ENCODE measurements at regions not wholly inside any gene's neighbourhood (a gene's known extent, or its start where the extent isn't known, plus 50 kb on each side); places are given as distances from the start of the nearest gene placed in this dataset.
"Not testable (repeated sequence)": the region's sequence is repeated elsewhere in the genome, so short reads cannot be mapped to it uniquely, and the experiment has no call there.

DNA sequence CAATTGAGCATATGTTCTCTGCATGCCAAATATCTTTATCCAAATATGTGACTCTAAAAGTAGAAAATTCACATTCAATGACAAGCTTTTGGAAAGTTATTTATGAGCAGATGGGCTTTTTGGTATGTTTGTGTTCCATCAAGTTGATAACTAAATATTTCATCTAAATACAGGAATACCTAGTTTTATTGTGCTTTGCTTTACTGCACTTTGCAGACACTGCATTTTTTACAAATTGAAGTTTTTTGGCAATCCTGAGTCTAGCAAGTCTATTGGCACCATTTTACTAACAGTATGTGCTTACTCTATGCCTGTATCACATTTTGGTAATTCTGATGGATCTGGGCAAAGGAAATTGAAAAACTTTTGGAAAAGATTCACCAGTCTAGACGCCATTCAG is 133.8 kb downstream of the ATXN7L3B start:
- ChIA-PET CTCF (no interaction called here), POLR2A (no interaction called here)
- Mint-ChIP-seq H3K36me3 (ENCODE audit: insufficient read depth, unreplicated experiment) (no peaks in the 10 kb centered on the region), H3K4me3 (ENCODE audit: unreplicated experiment) (no peak overlapping the region), H3K27me3 (ENCODE audit: insufficient read depth, unreplicated experiment) (no peaks in the 10 kb centered on the region), H3K4me1 (ENCODE audit: low read depth, unreplicated experiment) (no peaks in the 10 kb centered on the region), H3K27ac (ENCODE audit: unreplicated experiment) (no peak overlapping the region), H3K9me3 (ENCODE audit: unreplicated experiment) (no peaks in the 10 kb centered on the region)
- Histone ChIP-seq H3K27me3 (replicated peaks; ENCODE audit: control insufficient read depth, insufficient read depth, low read length) (no peaks in the 10 kb centered on the region), H3K36me3 (ENCODE audit: control insufficient read depth, insufficient read depth, low read length) (no peaks in the 10 kb centered on the region), H3K4me1 (no peaks in the 10 kb centered on the region), H3K4me3 (ENCODE audit: low read depth, low read length) (no peak overlapping the region), H3K9me3 (no peaks in the 10 kb centered on the region)
- intact Hi-C loops (cut with micrococcal nuclease; ENCODE audit: unreplicated experiment), result no loop called here
- TF ChIP-seq, protein P1, sequence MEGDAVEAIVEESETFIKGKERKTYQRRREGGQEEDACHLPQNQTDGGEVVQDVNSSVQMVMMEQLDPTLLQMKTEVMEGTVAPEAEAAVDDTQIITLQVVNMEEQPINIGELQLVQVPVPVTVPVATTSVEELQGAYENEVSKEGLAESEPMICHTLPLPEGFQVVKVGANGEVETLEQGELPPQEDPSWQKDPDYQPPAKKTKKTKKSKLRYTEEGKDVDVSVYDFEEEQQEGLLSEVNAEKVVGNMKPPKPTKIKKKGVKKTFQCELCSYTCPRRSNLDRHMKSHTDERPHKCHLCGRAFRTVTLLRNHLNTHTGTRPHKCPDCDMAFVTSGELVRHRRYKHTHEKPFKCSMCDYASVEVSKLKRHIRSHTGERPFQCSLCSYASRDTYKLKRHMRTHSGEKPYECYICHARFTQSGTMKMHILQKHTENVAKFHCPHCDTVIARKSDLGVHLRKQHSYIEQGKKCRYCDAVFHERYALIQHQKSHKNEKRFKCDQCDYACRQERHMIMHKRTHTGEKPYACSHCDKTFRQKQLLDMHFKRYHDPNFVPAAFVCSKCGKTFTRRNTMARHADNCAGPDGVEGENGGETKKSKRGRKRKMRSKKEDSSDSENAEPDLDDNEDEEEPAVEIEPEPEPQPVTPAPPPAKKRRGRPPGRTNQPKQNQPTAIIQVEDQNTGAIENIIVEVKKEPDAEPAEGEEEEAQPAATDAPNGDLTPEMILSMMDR (IDR thresholded peaks at IDR 0.05; ENCODE audit: insufficient read depth in 1 of 2, low read depth in 1 of 2, low read length in 1 of 2, severe bottlenecking in 1 of 2, unreplicated experiment in 1 of 2), result no peak
- no TSS peak for BruUV-seq (replicated peaks)
- DNase-seq, result no peak

DNA sequence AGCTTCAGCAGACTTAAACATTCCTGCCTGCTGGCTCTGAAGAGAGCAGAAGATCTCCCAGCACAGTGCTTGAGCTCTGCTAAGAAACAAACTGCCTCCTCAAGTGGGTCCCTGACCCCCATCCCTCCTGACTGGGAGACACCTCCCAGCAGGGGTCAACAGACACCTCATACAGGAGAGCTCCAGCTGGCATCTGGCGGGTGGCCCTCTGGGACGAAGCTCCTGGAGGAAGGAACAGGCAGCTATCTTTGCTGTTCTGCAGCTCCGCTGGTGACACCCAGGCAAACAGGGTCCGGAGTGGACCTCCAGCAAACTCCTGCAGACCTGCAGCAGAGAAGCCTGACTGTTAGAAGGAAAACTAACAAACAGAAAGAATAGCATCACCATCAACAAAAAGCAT is 139.3 kb downstream of the ATXN7L3B start:
- POLR2A ChIA-PET; intact Hi-C loops (cut with micrococcal nuclease; ENCODE audit: unreplicated experiment); CTCF ChIA-PET; H3K27me3 ChIP-seq (replicated peaks; ENCODE audit: control insufficient read depth, insufficient read depth, low read length); H3K4me1 Mint-ChIP-seq (ENCODE audit: low read depth, unreplicated experiment); H3K27ac Mint-ChIP-seq (ENCODE audit: unreplicated experiment); BruUV-seq (replicated peaks); H3K4me3 Mint-ChIP-seq (ENCODE audit: unreplicated experiment); H3K36me3 Mint-ChIP-seq (ENCODE audit: insufficient read depth, unreplicated experiment); H3K27me3 Mint-ChIP-seq (ENCODE audit: insufficient read depth, unreplicated experiment); H3K9me3 Mint-ChIP-seq (ENCODE audit: unreplicated experiment); H3K9me3 ChIP-seq; H3K4me1 ChIP-seq; H3K36me3 ChIP-seq (ENCODE audit: control insufficient read depth, insufficient read depth, low read length); DNase-seq; H3K4me3 ChIP-seq (ENCODE audit: low read depth, low read length): not testable (repeated sequence)

DNA sequence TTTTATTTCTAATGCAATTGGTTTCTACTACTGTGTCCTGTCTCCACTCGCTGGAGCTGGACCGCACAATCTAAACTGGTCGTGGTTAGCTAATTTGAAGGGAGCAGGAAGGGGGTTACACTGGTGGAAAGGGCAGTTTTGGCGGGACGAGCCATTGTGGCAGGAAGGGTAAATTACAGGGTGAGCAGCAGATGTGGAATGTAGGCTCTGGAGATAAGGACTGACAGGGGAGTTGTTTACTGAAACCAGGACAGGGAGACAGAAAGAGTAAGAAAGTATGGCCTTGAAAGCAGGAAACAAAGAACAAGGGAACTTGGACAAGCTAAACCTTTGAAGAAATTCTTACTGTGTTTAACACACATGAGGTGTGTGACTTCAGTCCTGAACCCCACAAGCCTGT is 147.8 kb downstream of the ATXN7L3B start:
- DNase-seq, result no peak
- H3K4me1 Mint-ChIP-seq (ENCODE audit: low read depth, unreplicated experiment), result no peaks in the 10 kb centered on the region
- no peaks in the 10 kb centered on the region for H3K36me3 Mint-ChIP-seq (ENCODE audit: insufficient read depth, unreplicated experiment)
- H3K4me1 ChIP-seq, result no peaks in the 10 kb centered on the region
- POLR2A ChIA-PET, result no interaction called here
- H3K27me3 ChIP-seq (replicated peaks; ENCODE audit: control insufficient read depth, insufficient read depth, low read length), result no peaks in the 10 kb centered on the region
- BruUV-seq (replicated peaks), result no TSS peak
- H3K27ac Mint-ChIP-seq (ENCODE audit: unreplicated experiment), result no peak overlapping the region
- H3K27me3 Mint-ChIP-seq (ENCODE audit: insufficient read depth, unreplicated experiment), result peaks cover 6% of the 10 kb centered on the region
- TF ChIP-seq, protein P1 (IDR thresholded peaks at IDR 0.05; ENCODE audit: insufficient read depth in 1 of 2, low read depth in 1 of 2, low read length in 1 of 2, severe bottlenecking in 1 of 2, unreplicated experiment in 1 of 2), result no peak
- intact Hi-C loops (cut with micrococcal nuclease; ENCODE audit: unreplicated experiment), result loop anchor here (5.0 to 10.0 kb wide), 3 partner anchors 402 to 802 kb away; no protein-coding TSS in a partner anchor
- H3K9me3 Mint-ChIP-seq (ENCODE audit: unreplicated experiment), result peaks cover 24% of the 10 kb centered on the region
- H3K36me3 ChIP-seq (ENCODE audit: control insufficient read depth, insufficient read depth, low read length), result no peaks in the 10 kb centered on the region
- H3K9me3 ChIP-seq, result no peaks in the 10 kb centered on the region
- no peak overlapping the region for H3K4me3 Mint-ChIP-seq (ENCODE audit: unreplicated experiment)
- no peak overlapping the region for H3K4me3 ChIP-seq (ENCODE audit: low read depth, low read length)
- CTCF ChIA-PET, result no interaction called here

DNA sequence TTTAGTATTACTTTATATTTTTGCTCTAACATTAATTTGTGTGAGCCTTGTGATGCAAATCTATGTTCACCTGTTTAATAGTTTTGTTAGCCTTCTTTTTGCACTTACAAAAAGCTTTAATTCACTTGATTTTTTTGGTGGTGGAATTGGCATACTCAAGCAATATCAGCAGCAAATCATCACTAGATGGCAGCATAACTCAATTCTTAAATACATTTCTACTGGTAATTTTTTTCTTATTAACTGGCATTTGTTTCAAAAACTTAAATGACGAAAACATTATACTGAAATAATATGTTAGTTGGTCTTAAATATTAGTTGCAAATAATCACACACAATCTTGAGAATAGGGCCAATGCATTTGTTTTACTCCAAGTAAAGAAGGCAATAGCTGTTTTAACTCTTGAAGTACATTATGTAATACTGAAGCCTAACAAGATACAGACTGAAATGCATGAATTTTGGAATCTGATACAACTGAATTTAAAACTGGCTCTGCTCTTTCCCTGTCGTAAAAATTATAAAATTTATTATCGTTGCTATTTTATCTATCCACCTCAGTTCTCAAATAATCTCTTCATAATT is 151.5 kb downstream of the ATXN7L3B start:
- Histone ChIP-seq H3K36me3 (ENCODE audit: control insufficient read depth, insufficient read depth, low read length) (no peaks in the 10 kb centered on the region), H3K9me3 (no peaks in the 10 kb centered on the region), H3K4me3 (ENCODE audit: low read depth, low read length) (no peak overlapping the region), H3K4me1 (no peaks in the 10 kb centered on the region), H3K27me3 (replicated peaks; ENCODE audit: control insufficient read depth, insufficient read depth, low read length) (no peaks in the 10 kb centered on the region)
- DNase-seq, result no peak
- no TSS peak for BruUV-seq (replicated peaks)
- Mint-ChIP-seq H3K4me1 (ENCODE audit: low read depth, unreplicated experiment) (no peaks in the 10 kb centered on the region), H3K4me3 (ENCODE audit: unreplicated experiment) (no peak overlapping the region), H3K27me3 (ENCODE audit: insufficient read depth, unreplicated experiment) (peaks cover 6% of the 10 kb centered on the region), H3K27ac (ENCODE audit: unreplicated experiment) (no peak overlapping the region), H3K9me3 (ENCODE audit: unreplicated experiment) (peaks cover 15% of the 10 kb centered on the region), H3K36me3 (ENCODE audit: insufficient read depth, unreplicated experiment) (no peaks in the 10 kb centered on the region)
- intact Hi-C loops (cut with micrococcal nuclease; ENCODE audit: unreplicated experiment), result loop anchor here (5.0 to 10.0 kb wide), 3 partner anchors 398 to 798 kb away; no protein-coding TSS in a partner anchor
- TF ChIP-seq, protein P1 (IDR thresholded peaks at IDR 0.05; ENCODE audit: insufficient read depth in 1 of 2, low read depth in 1 of 2, low read length in 1 of 2, severe bottlenecking in 1 of 2, unreplicated experiment in 1 of 2), result peak; percentile 41
- ChIA-PET CTCF (no interaction called here), POLR2A (no interaction called here)

Data from Caco-2 (cell line).